RWPE1 (cell line): ENCODE measurements at regions not wholly inside any gene's neighbourhood (a gene's known extent, or its start where the extent isn't known, plus 50 kb on each side); places are given as distances from the start of the nearest gene placed in this dataset.

Source experiments
- CTCF ChIA-PET: fragments of 350-600 bp; sonication (Branson Sonifier 250); formaldehyde crosslinking; extraction: SDS; loops from one replicate; lab custom pipeline; 2021; lab: Yijun Ruan, JAX
- POLR2A ChIA-PET: fragments of 400-600 bp; formaldehyde crosslinking; extraction: SDS; loops from one replicate; lab custom pipeline; 2020; ENCODE audit warnings: antibody characterized with exemption; ENCODE audit not compliant: low non-redundant PET; lab: Yijun Ruan, JAX
- DNase-seq: peaks from one replicate; pipeline ENCODE4 v3.0.0; 2012; ENCODE audit warnings: low spot score
- H3K27ac ChIP-seq: fragments of 450-650 bp; 2 replicates; pipeline ENCODE4 v1.5.1; 2017
- CTCF ChIP-seq: fragments of 450-650 bp; conservative IDR thresholded peaks from 2 replicates; pipeline ENCODE4 v1.5.1; 2017; ENCODE audit warnings: low read depth, mild to moderate bottlenecking

- DNase-seq, result no peak
- ChIA-PET POLR2A (no interaction called here), CTCF (interaction anchor here (0.6 to 5.5 kb wide), 6 partner anchors 12 to 1136 kb away, joined by 3 to 54 read pairs (median 4); partner anchors contain the start of gene GPX8)
- no peak overlapping the region for H3K27ac ChIP-seq
- TF ChIP-seq CTCF, result no peak
Observed at GRCh38 chr5:54908774-54909525, 76.4 kb downstream of the ESM1 start.

- CTCF ChIA-PET, result interaction anchor here (0.6 to 5.5 kb wide), 13 partner anchors 26 to 796 kb away, joined by 3 to 54 read pairs (median 4); partner anchors contain the start of gene GPX8
- POLR2A ChIA-PET, result interaction anchor here (1.5 kb wide), 1 partner anchor 254 kb away, joined by 4 read pairs; the partner anchor contains the start of gene GPX8
- peak; percentile 70 for DNase-seq
- no peak overlapping the region for H3K27ac ChIP-seq
- peak; percentile 78 for TF ChIP-seq CTCF
Observed at GRCh38 chr5:54905942-54906537, 79.4 kb downstream of the ESM1 start.

GRCh38 chr5:54905246-54905795, 80.1 kb downstream of the ESM1 start:
- ChIA-PET CTCF (interaction anchor here (0.6 to 5.5 kb wide), 12 partner anchors 8 to 1235 kb away, joined by 3 to 54 read pairs (median 4); partner anchors contain the start of gene GPX8), POLR2A (interaction anchor here (0.8 to 1.5 kb wide), 2 partner anchors 254 kb away, joined by 4 to 5 read pairs; partner anchors contain the start of gene GPX8)
- DNase-seq, result no peak
- no peak for TF ChIP-seq CTCF
- H3K27ac ChIP-seq, result no peak overlapping the region

- DNase-seq, result peak; percentile 60
- ChIA-PET CTCF (interaction anchor here (0.6 to 5.5 kb wide), 10 partner anchors 9 to 1236 kb away, joined by 3 to 54 read pairs (median 4); partner anchors contain the start of gene GPX8), POLR2A (interaction anchor here (0.8 kb wide), 1 partner anchor 255 kb away, joined by 5 read pairs; the partner anchor contains the start of gene GPX8)
- no peak overlapping the region for H3K27ac ChIP-seq
- TF ChIP-seq CTCF, result peak; percentile 47
Observed at GRCh38 chr5:54904425-54904824, 81.0 kb downstream of the ESM1 start.

GRCh38 chr5:54902791-54903473, 82.5 kb downstream of the ESM1 start:
- no peak overlapping the region for H3K27ac ChIP-seq
- no peak for DNase-seq
- TF ChIP-seq CTCF, result no peak
- ChIA-PET POLR2A (no interaction called here), CTCF (no interaction called here)
